Neural crest cell (in vitro differentiated cells): ENCODE measurements at regions not wholly inside any gene's neighbourhood (a gene's known extent, or its start where the extent isn't known, plus 50 kb on each side); places are given as distances from the start of the nearest gene placed in this dataset.

Source experiments
- DNase-seq: peaks from one replicate; pipeline ENCODE4 v3.0.0; 2021; ENCODE audit warnings: low read depth, mixed read lengths, low spot score
- H3K27ac Mint-ChIP-seq: one replicate; pipeline ENCODE4 v1.8.0; 2021; ENCODE audit warnings: mild to moderate bottlenecking, mixed read lengths; ENCODE audit not compliant: unreplicated experiment
- H3K27me3 Mint-ChIP-seq: 2 replicates; pipeline ENCODE4 v1.8.0; 2021; ENCODE audit warnings: low read depth, mild to moderate bottlenecking, mixed read lengths
- H3K36me3 Mint-ChIP-seq: 2 replicates; pipeline ENCODE4 v1.8.0; 2021; ENCODE audit warnings: low read depth, mild to moderate bottlenecking, mixed read lengths
- H3K4me1 Mint-ChIP-seq: 2 replicates; pipeline ENCODE4 v1.8.0; 2021; ENCODE audit warnings: mixed read lengths
- H3K4me3 Mint-ChIP-seq: one replicate; pipeline ENCODE4 v1.8.0; 2021; ENCODE audit warnings: mild to moderate bottlenecking, mixed read lengths
- H3K9me3 Mint-ChIP-seq: 2 replicates; pipeline ENCODE4 v1.8.0; 2021; ENCODE audit warnings: mixed read lengths
- CTCF ChIP-seq: fragments of 200-600 bp; sonication (generic); conservative IDR thresholded peaks from 2 replicates; pipeline ENCODE4 v1.5.0; 2021; ENCODE audit warnings: antibody characterized with exemption, mild to moderate bottlenecking

- Mint-ChIP-seq H3K9me3 (no peaks in the 10 kb centered on the region), H3K4me1 (peaks cover 7% of the 10 kb centered on the region), H3K36me3 (no peaks in the 10 kb centered on the region), H3K4me3 (no peak overlapping the region), H3K27ac (no peak overlapping the region), H3K27me3 (no peaks in the 10 kb centered on the region)
- TF ChIP-seq CTCF, result no peak
- no peak for DNase-seq
Measured at GRCh38 chr3:189101594-189101993, 70.2 kb upstream of the TPRG1 start.

- Mint-ChIP-seq H3K4me3 (no peak overlapping the region), H3K9me3 (no peaks in the 10 kb centered on the region), H3K27me3 (no peaks in the 10 kb centered on the region), H3K27ac (no peak overlapping the region), H3K36me3 (no peaks in the 10 kb centered on the region), H3K4me1 (peaks cover 4% of the 10 kb centered on the region)
- DNase-seq, result no peak
- TF ChIP-seq CTCF, result no peak
Measured at GRCh38 chr3:189103208-189103607, 68.6 kb upstream of the TPRG1 start.

- Mint-ChIP-seq H3K36me3 (no peaks in the 10 kb centered on the region), H3K27ac (no peak overlapping the region), H3K27me3 (no peaks in the 10 kb centered on the region), H3K4me3 (no peak overlapping the region), H3K4me1 (peaks cover 9% of the 10 kb centered on the region), H3K9me3 (peaks cover 3% of the 10 kb centered on the region)
- TF ChIP-seq CTCF, result no peak
- no peak for DNase-seq
Measured at GRCh38 chr3:189108067-189108466, 63.7 kb upstream of the TPRG1 start.

- Mint-ChIP-seq H3K4me3 (no peak overlapping the region), H3K4me1 (peaks cover 9% of the 10 kb centered on the region), H3K27ac (no peak overlapping the region), H3K27me3 (no peaks in the 10 kb centered on the region), H3K36me3 (no peaks in the 10 kb centered on the region), H3K9me3 (peaks cover 3% of the 10 kb centered on the region)
- TF ChIP-seq CTCF, result no peak
- DNase-seq, result no peak
Measured at GRCh38 chr3:189108735-189109134, 63.0 kb upstream of the TPRG1 start.

GRCh38 chr3:189109145-189109544 lies 62.6 kb upstream of the TPRG1 start:
- Mint-ChIP-seq H3K36me3 (no peaks in the 10 kb centered on the region), H3K4me1 (peaks cover 9% of the 10 kb centered on the region), H3K27ac (no peak overlapping the region), H3K27me3 (no peaks in the 10 kb centered on the region), H3K4me3 (no peak overlapping the region), H3K9me3 (peaks cover 3% of the 10 kb centered on the region)
- no peak for DNase-seq
- TF ChIP-seq CTCF, result no peak

GRCh38 chr3:189117087-189117486 lies 54.7 kb upstream of the TPRG1 start:
- Mint-ChIP-seq H3K27me3 (no peaks in the 10 kb centered on the region), H3K4me3 (no peak overlapping the region)

More at GRCh38 chr3:189117087-189117486, 54.7 kb upstream of the TPRG1 start:
- Mint-ChIP-seq H3K27ac (no peak overlapping the region), H3K4me1 (no peaks in the 10 kb centered on the region), H3K36me3 (peaks cover 3% of the 10 kb centered on the region), H3K9me3 (peaks cover 6% of the 10 kb centered on the region)
- no peak for DNase-seq
- TF ChIP-seq CTCF, result no peak
